SHP77 (cell line): ENCODE measurements at regions not wholly inside any gene's neighbourhood (a gene's known extent, or its start where the extent isn't known, plus 50 kb on each side); places are given as distances from the start of the nearest gene placed in this dataset.
"Not testable (repeated sequence)": the region's sequence is repeated elsewhere in the genome, so short reads cannot be mapped to it uniquely, and the experiment has no call there.

Experiments used
- DNase-seq, 2 experiments: peaks; one replicate each; lab custom pipeline; 2025; lab: John Stamatoyannopoulos, UW

DNA sequence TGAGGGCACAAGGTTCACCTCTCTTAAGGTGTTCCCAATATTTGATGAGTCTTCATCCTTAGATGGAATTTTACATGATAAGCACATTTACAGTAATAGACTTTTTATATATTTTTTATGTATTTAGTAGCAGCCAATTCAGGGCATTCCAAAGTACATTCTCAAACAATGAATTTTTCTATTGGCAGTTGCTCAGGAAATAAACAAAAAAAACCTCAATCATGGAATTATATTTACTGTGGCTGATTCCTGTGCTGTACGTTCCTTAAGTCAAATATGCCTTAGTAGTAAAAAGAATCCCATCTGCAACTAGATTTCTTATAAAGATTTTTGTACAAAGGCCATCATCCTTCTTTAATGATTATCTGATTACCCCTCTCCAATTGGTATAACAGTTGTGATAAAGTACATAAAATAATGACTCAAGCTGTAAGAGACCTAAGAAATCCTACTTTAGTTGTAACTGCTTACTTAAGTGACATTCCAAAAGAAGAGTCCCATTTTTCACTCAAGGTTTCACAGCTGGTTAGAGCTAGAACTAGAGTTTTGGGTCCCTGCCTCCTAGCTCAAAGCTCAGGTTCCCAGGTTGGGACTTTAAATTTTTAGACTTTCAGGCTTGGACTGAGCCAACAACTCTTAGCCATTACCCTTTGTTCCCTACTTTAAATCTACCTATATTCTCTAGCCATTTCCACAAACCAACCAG is 152.7 kb downstream of the FHIP1A start:
- no peak for DNase-seq

DNA sequence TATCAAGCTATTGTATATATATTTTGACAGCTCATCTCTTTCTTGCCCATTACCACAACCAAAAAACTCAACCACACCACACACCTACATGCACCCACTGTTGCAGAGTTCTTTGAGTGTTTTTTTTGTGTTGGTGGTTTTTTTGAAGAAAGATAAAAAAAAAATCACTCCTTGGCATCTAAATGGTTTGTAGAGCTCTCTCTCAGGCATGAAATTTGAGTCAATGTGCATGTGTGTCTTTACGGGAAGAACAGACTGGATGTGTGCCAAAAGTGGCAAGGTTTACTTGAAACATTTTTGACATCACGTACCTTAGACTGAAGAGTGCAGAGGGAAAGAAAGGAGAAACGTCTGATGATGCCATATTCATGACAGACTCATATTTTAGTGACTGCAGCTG is 154.2 kb downstream of the FHIP1A start:
- peak in 1 of 2 experiments; percentile 35 for DNase-seq

GRCh38 chr4:151564321-151564720 is 155.3 kb downstream of the FHIP1A start:
- DNase-seq: no peak

DNA sequence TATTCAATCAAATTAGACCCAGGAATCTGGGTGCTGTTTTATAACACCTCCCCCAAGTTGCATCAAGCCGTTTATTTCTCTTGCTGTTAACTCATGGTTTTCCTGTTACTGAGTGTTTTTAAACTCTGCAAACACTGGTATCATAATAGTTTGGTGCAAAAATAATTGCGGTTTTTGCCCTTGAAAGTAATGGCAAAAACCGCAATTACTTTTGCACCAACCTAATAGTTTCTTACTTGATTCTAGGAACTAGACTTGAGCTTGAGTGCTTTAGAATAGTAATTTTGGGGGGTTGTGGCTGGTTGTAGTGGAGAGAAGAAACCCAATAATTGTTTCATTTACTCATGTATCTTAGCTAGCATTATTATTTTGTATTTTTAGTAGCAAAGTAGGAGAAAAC is 156.6 kb downstream of the FHIP1A start:
- no peak for DNase-seq

GRCh38 chr4:151566053-151566452 is 157.1 kb downstream of the FHIP1A start:
- DNase-seq: no peak

GRCh38 chr4:151567056-151567455 is 158.1 kb downstream of the FHIP1A start:
- no peak for DNase-seq

DNA sequence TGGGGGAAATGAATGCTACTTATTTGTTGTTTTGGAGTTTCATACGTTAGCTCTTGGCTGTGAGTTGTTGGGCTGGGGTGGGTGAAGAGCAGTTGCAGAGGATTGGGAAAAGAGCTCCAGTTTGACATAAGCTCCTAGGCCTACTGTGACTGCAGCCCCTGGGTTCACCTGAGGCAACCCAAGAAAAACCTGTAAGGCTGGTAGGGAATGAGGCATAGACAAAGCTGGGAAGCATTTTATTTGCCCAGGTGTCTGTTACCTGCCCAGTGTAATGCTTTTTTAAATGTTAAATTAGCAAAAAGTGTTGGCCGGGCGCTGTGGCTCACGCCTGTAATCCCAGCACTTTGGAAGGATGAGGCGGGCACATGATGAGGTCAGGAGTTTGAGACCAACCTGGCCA is 160.0 kb downstream of the FHIP1A start:
- DNase-seq: no peak

- DNase-seq: peak; percentile 12 to 23
Measured at GRCh38 chr4:151569650-151570049, 160.7 kb downstream of the FHIP1A start.

DNA sequence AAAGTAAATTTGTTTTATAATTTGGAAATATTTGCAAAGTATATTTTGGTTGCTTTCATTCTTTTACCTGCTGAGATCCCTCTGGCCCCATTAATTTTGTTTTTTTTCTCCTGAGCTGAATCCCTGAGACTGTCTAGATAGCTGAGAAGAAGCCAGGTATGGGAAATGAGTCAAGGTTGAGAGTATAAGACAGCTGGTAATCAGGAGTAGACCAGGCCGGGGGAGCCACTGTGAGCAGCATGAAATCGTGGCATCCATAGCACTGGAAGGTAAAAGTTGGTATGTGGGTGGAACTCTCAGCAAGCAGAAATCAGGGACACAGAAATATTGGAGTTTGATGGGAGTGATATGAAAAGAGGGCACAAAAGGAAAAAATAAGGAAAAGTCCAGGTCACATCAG is 164.5 kb downstream of the FHIP1A start:
- no peak for DNase-seq

DNA sequence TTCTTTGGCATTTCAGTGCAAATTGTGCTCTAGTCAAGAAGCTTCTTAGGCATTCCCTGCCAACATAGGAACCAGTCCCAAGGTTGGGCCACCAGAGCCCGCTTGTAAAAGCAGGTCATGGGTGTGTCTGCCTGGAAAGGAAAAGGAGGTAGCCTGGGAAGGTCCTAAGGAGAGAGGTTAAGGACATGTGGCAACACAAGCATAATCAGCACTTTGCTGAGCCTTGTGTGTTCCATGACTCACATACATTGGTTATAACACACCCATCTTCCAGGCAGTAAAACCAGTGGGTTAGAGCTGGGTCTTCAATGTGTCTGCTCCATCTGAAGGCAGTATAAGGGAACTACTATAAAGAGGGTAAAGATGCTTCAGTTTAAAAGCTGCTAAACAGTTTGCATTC is 165.0 kb downstream of the FHIP1A start:
- DNase-seq: no peak

- no peak for DNase-seq
Measured at GRCh38 chr4:151574968-151575367, 166.0 kb downstream of the FHIP1A start.

DNA sequence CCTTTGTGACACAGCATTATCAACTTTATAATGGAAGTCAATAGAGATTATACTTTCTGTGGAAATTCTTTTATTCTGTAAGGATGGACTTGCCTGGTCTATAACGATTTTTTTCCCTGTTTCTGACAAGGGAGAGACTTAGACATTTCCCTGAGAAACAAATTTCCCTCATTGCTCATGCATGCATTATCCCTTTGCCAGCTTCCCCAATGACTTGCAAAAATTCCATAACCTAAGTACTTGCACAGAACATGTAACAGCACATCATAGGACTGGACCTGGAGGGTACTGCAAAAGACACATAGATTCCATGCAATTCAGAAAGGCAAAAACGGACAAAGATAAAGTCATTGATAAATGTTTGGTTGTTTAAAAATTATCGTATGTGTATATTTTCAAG is 166.7 kb downstream of the FHIP1A start:
- DNase-seq: no peak

DNA sequence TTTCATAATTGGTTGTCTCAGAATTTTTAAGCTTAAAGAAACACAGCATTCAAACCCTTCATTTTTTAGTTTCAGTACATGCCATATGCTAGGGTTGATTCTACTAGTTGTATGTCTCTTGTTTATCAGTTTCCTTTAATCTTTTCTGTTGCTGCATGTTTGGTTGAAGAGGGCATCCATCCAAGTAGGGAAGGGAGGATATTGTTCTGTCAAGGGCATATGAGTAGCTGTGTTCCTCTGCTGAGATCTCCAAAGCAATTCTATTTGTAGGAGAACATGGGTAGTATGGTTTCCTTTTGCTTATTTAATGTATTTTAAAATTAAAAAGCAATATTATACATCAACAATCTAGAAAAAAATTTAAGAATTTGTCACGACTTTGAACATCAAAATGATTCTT is 167.7 kb downstream of the FHIP1A start:
- no peak for DNase-seq

GRCh38 chr4:151581570-151581969 is 172.6 kb downstream of the FHIP1A start:
- no peak for DNase-seq

DNA sequence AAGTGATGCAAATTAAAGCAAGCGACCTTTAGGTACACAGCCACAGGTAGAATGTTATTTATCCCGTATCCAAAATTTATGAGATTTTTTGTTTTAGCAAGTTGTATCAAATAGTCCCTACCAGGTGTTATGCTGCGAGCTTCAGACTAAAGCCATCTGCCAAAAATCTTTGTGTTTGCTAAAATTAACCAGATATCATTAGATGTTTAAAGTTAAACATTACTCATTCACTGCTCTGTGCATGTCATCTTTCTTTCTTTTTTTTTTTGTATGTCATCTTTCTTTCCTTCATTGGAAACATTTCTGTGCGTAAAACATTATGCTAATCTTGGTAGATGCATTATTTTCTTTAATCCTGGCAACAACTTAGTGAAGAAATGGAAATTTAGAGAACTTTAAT is 173.1 kb downstream of the FHIP1A start:
- DNase-seq: no peak

DNA sequence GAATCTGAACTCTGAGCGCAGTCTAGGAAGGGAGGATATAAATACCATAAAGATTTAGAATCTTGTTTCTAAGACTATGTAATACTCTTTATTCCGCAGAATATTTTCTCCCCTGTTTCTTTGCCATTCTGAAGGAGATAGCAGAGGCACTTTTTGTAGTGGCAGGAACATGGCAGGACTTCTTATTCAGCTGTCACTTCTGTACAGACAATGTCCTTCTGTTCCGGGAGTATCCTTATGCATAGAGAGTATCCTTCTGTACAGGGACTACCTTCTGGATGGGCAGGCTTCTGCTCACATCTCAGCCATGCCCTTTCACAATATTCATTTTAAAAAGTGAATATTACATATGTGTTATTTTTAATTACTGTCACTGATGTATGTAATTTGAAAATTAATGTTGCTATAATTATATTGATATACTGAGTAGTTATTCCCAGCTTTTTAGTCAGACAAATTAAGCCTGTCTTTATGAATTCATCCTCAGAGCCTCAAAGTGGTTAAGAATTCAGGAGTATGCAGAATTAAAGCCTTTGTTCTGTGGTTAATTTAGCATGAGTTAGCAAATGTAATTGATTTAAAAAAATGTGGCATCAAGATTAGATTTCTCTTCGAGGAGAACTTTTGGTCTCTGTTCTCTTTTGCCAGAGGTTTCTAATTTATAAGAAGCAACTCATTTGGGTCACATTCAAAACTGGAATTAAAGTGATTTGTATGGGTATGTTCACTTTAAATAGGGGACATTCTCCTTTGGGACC is 174.4 kb downstream of the FHIP1A start:
- DNase-seq: no peak

- no peak for DNase-seq
Measured at GRCh38 chr4:151584101-151584500, 175.1 kb downstream of the FHIP1A start.

- not testable (repeated sequence) for DNase-seq
Measured at GRCh38 chr4:151595629-151596028, 165.2 kb downstream of the GATB start.

GRCh38 chr4:151597691-151598090 is 163.1 kb downstream of the GATB start:
- DNase-seq: not testable (repeated sequence)

DNA sequence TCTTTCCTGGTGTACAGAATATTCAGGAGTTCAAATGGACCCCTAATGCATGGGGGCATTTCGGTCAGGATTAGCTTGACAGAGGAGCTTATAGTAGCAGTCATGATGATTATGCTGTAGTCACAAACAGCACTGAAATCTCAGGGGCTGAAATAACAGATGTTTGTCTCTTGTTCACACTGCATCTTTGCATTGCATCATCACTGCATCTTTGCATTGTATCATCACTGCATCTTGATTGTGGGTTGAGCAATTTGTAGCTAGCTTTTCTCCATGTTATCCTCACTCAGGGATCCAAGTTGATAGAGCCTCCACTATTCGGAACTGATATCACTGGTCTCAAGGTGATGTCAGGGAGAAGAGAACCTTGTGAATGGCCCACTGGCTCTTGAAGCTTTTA is 160.9 kb downstream of the GATB start:
- DNase-seq: no peak

- no peak for DNase-seq
Measured at GRCh38 chr4:151600432-151600831, 160.4 kb downstream of the GATB start.

DNA sequence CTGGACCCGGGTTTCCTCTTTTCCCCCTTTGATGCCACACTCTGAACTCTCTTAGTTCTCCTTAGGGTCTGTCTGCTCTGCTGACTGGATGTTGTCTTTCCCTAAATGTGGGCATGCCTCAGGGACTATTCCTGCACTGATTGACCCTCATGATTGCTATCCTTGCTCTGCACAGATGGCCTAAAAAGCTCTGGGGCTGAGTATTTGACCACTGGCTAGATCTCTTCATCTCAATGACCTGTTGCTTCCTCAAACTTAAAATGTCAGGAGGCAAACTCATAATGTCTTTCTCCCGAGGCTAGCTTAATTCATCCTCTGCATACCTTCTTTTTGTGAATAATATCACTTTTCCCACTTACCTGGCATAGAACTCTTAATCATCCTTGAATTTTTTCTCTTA is 157.4 kb downstream of the GATB start:
- no peak for DNase-seq

GRCh38 chr4:151604238-151604637 is 156.6 kb downstream of the GATB start:
- DNase-seq: no peak

- no peak for DNase-seq
Measured at GRCh38 chr4:151605215-151605614, 155.6 kb downstream of the GATB start.
